ENCODE measurements at regions not wholly inside any gene's neighbourhood (a gene's known extent, or its start where the extent isn't known, plus 50 kb on each side); places are given as distances from the start of the nearest gene placed in this dataset. TPM values are rescaled to one million over a fixed set of nuclear protein-coding genes. Genes with fewer than 3 reads are reported as not detected.

- no peak overlapping the region for H2AFZ ChIP-seq
- no peaks in the 10 kb centered on the region for H4K20me1 ChIP-seq (ENCODE audit: insufficient read depth)
- H3K4me1 ChIP-seq (ENCODE audit: insufficient read depth), result no peaks in the 10 kb centered on the region
- TF ChIP-seq EZH2phosphoT487 (IDR thresholded peaks at IDR 0.05; ENCODE audit: insufficient read depth, low read depth) (no peak), EZH2 (IDR thresholded peaks at IDR 0.05; ENCODE audit: insufficient read depth, poor library complexity, severe bottlenecking) (no peak)
- H3K79me2 ChIP-seq (ENCODE audit: insufficient read depth), result no peaks in the 10 kb centered on the region
- no peaks in the 10 kb centered on the region for H3K27me3 ChIP-seq (replicated peaks; ENCODE audit: insufficient read depth)
- H3K4me3 ChIP-seq, result no peak overlapping the region
- in situ Hi-C loops (cut with MboI), result no loop called here
- H3K9ac ChIP-seq, result no peak overlapping the region
- no peaks in the 10 kb centered on the region for H3K36me3 ChIP-seq (ENCODE audit: low read depth)
- no peaks in the 10 kb centered on the region for H3K9me3 ChIP-seq (ENCODE audit: low read depth)
- no peak overlapping the region for H3K27ac ChIP-seq
- WGBS, 2 experiments (ENCODE audit: low coverage in 1 of 2, low lambda C conversion rate in 2 of 2, missing lambda C conversion rate in 2 of 2), result 0% methylated on average over 1 of the region's 1 CpG
- H3K4me2 ChIP-seq (ENCODE audit: unreplicated experiment), result no peak overlapping the region
- H3F3A ChIP-seq (ENCODE audit: insufficient read depth), result no peaks in the 10 kb centered on the region
- no peaks in the 10 kb centered on the region for H3K9me2 ChIP-seq (ENCODE audit: insufficient read depth)
- no peak for DNase-seq
These were observed 553.5 kb downstream of the SPOCK3 start for GRCh38 chr4:166680796-166681195.

GRCh38 chr4:166682200-166682599 is 552.1 kb downstream of the SPOCK3 start:
- no peak for TF ChIP-seq EZH2phosphoT487 (IDR thresholded peaks at IDR 0.05; ENCODE audit: insufficient read depth, low read depth)
- TF ChIP-seq EZH2 (IDR thresholded peaks at IDR 0.05; ENCODE audit: insufficient read depth, poor library complexity, severe bottlenecking), result no peak
- DNase-seq, result no peak
- no peaks in the 10 kb centered on the region for H3K79me2 ChIP-seq (ENCODE audit: insufficient read depth)

More at GRCh38 chr4:166682200-166682599, 552.1 kb downstream of the SPOCK3 start:
- H3K4me3 ChIP-seq, result no peak overlapping the region
- no peaks in the 10 kb centered on the region for H3K4me1 ChIP-seq (ENCODE audit: insufficient read depth)
- H3K4me2 ChIP-seq (ENCODE audit: unreplicated experiment), result no peak overlapping the region
- H3K9me3 ChIP-seq (ENCODE audit: low read depth), result no peaks in the 10 kb centered on the region
- no peaks in the 10 kb centered on the region for H3K9me2 ChIP-seq (ENCODE audit: insufficient read depth)
- 5 to 10% methylated on average over 3 of the region's 3 CpGs for WGBS, 2 experiments (ENCODE audit: low coverage in 1 of 2, low lambda C conversion rate in 2 of 2, missing lambda C conversion rate in 2 of 2)
- no peaks in the 10 kb centered on the region for H3K27me3 ChIP-seq (replicated peaks; ENCODE audit: insufficient read depth)
- H3K27ac ChIP-seq, result no peak overlapping the region
- no peak overlapping the region for H2AFZ ChIP-seq
- H3K36me3 ChIP-seq (ENCODE audit: low read depth), result no peaks in the 10 kb centered on the region
- H3K9ac ChIP-seq, result no peak overlapping the region
- no peaks in the 10 kb centered on the region for H4K20me1 ChIP-seq (ENCODE audit: insufficient read depth)
- in situ Hi-C loops (cut with MboI), result no loop called here
- no peaks in the 10 kb centered on the region for H3F3A ChIP-seq (ENCODE audit: insufficient read depth)

Small RNA genes in the stretch of these regions (small RNA-seq; reads per million reads assigned to genes)
- not detected for gene RF00019 (ENCODE audit: low read depth, low replicate concordance)

All from GM23248 (cell line).